H1 (cell line): ENCODE measurements at regions not wholly inside any gene's neighbourhood (a gene's known extent, or its start where the extent isn't known, plus 50 kb on each side); places are given as distances from the start of the nearest gene placed in this dataset.

Source experiments
- ATF3 ChIP-seq: IDR thresholded peaks from 2 replicates; pipeline ENCODE4 v1.6.1; 2011; ENCODE audit warnings: low read depth, mild to moderate bottlenecking, low read length; ENCODE audit not compliant: insufficient read depth
- CHD2 ChIP-seq: IDR thresholded peaks from 2 replicates; pipeline ENCODE4 v1.6.1; 2012; ENCODE audit warnings: low read length, improper control_type of control experiment
- CTBP2 ChIP-seq: IDR thresholded peaks from 2 replicates; pipeline ENCODE4 v1.7.0; 2011; ENCODE audit warnings: borderline replicate concordance, mild to moderate bottlenecking, moderate library complexity, mixed read lengths, low read length; ENCODE audit not compliant: insufficient read depth, insufficient read length
- CTCF ChIP-seq, 3 experiments: IDR thresholded peaks; 1 replicate in 2 of 3; 2 replicates in 1 of 3; pipeline versions ENCODE4 v1.5.1 to v1.6.1; 2011; ENCODE audit warnings: low read length in 3 of 3, mild to moderate bottlenecking in 3 of 3, inconsistent platforms in 2 of 3, low read depth in 1 of 3, moderate library complexity in 1 of 3; ENCODE audit not compliant: insufficient read depth in 1 of 3; ENCODE audit errors: control extremely low read depth in 1 of 3
- EP300 ChIP-seq, 2 experiments: IDR thresholded peaks; 1 replicate in 1 of 2; 2 replicates in 1 of 2; pipeline ENCODE4 v1.6.1; 2011 to 2012; ENCODE audit warnings: low read depth in 2 of 2, low read length in 2 of 2, mild to moderate bottlenecking in 2 of 2, borderline replicate concordance in 1 of 2, inconsistent platforms in 1 of 2, moderate library complexity in 1 of 2
- POU5F1 ChIP-seq: IDR thresholded peaks from 2 replicates; pipeline ENCODE4 v1.6.1; 2011; ENCODE audit warnings: low read depth, mild to moderate bottlenecking, low read length, moderate library complexity
- RFX5 ChIP-seq: IDR thresholded peaks from 2 replicates; pipeline ENCODE4 v1.6.1; 2011; ENCODE audit warnings: low read depth, low read length, improper control_type of control experiment, borderline replicate concordance
- TAF7 ChIP-seq: optimal IDR thresholded peaks from 2 replicates; pipeline ENCODE3; 2011; ENCODE audit warnings: low read depth, mild to moderate bottlenecking, inconsistent platforms, low read length, moderate library complexity, borderline replicate concordance
- TCF12 ChIP-seq: IDR thresholded peaks from 2 replicates; pipeline ENCODE4 v1.6.1; 2011; ENCODE audit warnings: low read depth, mild to moderate bottlenecking, low read length
- TEAD4 ChIP-seq: IDR thresholded peaks from 2 replicates; pipeline ENCODE4 v1.6.1; 2012; ENCODE audit warnings: low read depth, low read length, inconsistent platforms, mixed read lengths

GRCh38 chr3:176661432-176661964, 535.8 kb downstream of the TBL1XR1 start (continued):
- TF ChIP-seq CTCF (IDR thresholded peaks at IDR 0.05; ENCODE audit: control extremely low read depth in 1 of 3, insufficient read depth in 1 of 3, low read depth in 1 of 3, low read length in 3 of 3) (no peak), RFX5 (no peak), TEAD4 (no peak), EP300 (IDR thresholded peaks at IDR 0.05; ENCODE audit: borderline replicate concordance in 1 of 2, low read depth in 2 of 2, low read length in 2 of 2) (no peak), POU5F1 (no peak), CTBP2 (no peak), CHD2 (no peak), TCF12 (no peak), TAF7 (no peak), ATF3 (no peak)
- TF ChIP-seq, all 59 proteins: peak for 0
